ENCODE measurements at regions not wholly inside any gene's neighbourhood (a gene's known extent, or its start where the extent isn't known, plus 50 kb on each side); places are given as distances from the start of the nearest gene placed in this dataset.

DNA sequence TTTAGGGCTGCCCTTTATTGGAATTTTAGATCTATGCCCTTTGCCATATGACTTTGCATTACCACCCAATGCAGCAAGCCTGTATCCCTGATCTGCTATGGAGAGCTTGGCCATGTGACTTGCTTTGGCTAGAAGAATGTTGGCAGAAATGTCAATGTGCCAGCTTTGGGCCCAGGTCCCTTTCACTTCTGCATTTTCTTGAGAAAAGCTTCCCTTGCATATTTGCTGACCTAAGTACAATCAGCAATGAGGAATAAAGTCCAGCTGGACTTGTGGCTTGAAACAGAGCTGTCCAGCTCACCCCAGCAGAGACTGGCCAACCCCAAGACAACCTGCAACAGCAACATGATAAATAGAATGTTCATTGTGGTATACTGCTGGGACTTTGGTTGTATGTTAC is 135.9 kb downstream of the PAH start:
- DNase-seq (ENCODE audit: low spot score in 2 of 2) (no peak), ATAC-seq (replicated peaks; ENCODE audit: extremely low read depth, poor library complexity, severe bottlenecking) (no peak)
- Mint-ChIP-seq H3K9me3 (no peaks in the 10 kb centered on the region), H3K27ac (ENCODE audit: low read depth) (no peak overlapping the region), H3K36me3 (ENCODE audit: insufficient read depth) (no peaks in the 10 kb centered on the region), H3K4me1 (no peaks in the 10 kb centered on the region), H3K4me3 (no peak overlapping the region), H3K27me3 (peaks cover 10% of the 10 kb centered on the region)

DNA sequence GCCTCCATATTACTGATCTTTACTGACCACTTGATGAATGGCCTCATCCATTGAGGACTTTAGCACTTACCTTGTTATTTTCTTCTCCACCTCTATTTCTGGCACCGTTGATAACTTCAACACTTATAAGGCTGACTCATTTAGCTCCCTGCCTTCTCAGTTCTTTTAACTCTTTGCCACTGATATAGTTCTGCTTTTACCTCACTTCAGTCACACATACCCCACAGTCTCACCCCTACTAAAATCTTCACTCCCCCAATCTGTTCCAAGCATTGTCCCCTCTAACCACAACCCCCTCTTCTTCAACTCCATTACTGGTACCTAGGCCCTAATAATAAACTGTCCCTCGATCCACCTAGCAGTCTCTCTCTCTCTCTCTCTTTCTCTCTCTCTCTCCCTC is 141.0 kb downstream of the PAH start:
- Mint-ChIP-seq H3K27me3 (no peaks in the 10 kb centered on the region), H3K36me3 (ENCODE audit: insufficient read depth) (peaks cover 2% of the 10 kb centered on the region), H3K4me3 (no peak overlapping the region), H3K9me3 (no peaks in the 10 kb centered on the region), H3K4me1 (no peaks in the 10 kb centered on the region), H3K27ac (ENCODE audit: low read depth) (no peak overlapping the region)
- DNase-seq (ENCODE audit: low spot score in 2 of 2) (no peak), ATAC-seq (replicated peaks; ENCODE audit: extremely low read depth, poor library complexity, severe bottlenecking) (no peak)

DNA sequence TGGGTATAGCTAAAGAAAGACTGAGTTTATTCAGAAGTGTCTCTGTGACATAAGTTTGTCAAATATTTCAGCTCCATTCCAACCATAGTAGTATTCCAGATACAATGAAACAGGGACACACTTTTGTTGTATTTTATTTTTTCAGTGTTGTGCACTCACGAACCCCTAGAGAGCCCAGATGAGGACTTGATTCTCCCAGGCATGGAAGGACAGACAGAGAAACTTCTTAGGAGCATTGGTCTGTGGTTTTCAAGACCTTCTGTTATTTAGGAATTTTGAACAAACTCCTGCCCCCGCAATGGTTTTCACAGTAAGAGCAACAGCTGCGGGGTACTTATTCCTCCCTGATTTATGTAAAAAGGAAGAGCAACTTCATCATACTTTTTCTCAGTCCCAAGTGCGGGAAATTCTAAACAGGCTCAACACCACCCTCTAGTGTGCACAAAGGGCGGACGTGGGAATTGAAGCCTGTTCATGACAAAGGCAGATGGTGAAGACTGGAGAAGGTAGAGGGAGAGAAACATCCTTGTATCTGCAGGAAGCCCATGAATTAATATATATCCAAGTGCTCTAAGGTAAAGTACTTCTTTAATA is 147.6 kb downstream of the PAH start:
- H3K4me1 Mint-ChIP-seq = no peaks in the 10 kb centered on the region
- DNase-seq (ENCODE audit: low spot score in 2 of 2) (no peak), ATAC-seq (replicated peaks; ENCODE audit: extremely low read depth, poor library complexity, severe bottlenecking) (no peak)
- peaks cover 7% of the 10 kb centered on the region for H3K27me3 Mint-ChIP-seq
- no peak overlapping the region for H3K27ac Mint-ChIP-seq (ENCODE audit: low read depth)
- H3K4me3 Mint-ChIP-seq = no peak overlapping the region
- H3K9me3 Mint-ChIP-seq = no peaks in the 10 kb centered on the region
- peaks cover 2% of the 10 kb centered on the region for H3K36me3 Mint-ChIP-seq (ENCODE audit: insufficient read depth)

DNA sequence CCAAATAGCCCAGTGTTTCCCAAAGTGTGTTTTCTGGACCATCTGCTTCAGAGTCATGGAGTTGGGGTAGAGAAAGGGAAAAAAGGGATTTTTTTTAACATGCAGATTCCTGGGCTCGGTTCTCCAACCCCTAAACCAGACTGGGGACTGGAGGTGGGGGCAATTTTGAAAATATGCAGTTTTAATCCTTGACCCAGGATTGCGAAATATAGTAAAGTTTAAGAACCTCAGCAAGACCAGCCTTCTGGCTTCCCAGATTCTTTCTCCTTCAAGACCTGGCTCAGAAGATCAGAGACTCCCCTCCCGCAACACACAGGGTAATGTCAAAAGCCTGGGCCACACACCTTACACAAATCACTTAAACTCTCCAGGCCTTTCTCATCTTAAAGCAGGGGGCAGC is 150.1 kb downstream of the PAH start:
- ATAC-seq (replicated peaks; ENCODE audit: extremely low read depth, poor library complexity, severe bottlenecking) = no peak
- Mint-ChIP-seq H3K36me3 (ENCODE audit: insufficient read depth) (peaks cover 2% of the 10 kb centered on the region), H3K27me3 (peaks cover 17% of the 10 kb centered on the region), H3K4me1 (no peaks in the 10 kb centered on the region), H3K4me3 (no peak overlapping the region), H3K9me3 (no peaks in the 10 kb centered on the region), H3K27ac (ENCODE audit: low read depth) (no peak overlapping the region)
- DNase-seq (ENCODE audit: low spot score in 2 of 2) = no peak

DNA sequence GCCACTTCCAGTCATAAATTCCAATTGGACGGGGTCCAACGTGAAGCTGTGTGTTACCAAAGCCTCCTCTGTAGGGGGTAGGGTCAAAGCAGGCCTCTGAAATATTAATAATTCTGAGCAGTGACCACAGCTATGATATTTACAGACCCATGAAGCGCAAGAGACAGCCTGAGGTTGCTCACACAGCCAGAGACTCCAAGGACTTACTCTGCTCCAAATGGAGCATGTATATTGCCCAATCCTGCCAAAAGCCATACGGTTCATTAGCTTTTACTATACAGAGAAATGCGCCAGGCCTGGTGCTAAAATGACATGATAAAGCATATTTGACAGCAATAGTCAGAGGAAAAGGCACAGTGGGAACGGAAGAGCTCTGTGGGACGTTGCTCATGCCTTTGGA is 151.3 kb downstream of the PAH start:
- peaks cover 17% of the 10 kb centered on the region for H3K27me3 Mint-ChIP-seq
- DNase-seq (ENCODE audit: low spot score in 2 of 2) = no peak
- no peaks in the 10 kb centered on the region for H3K36me3 Mint-ChIP-seq (ENCODE audit: insufficient read depth)
- H3K9me3 Mint-ChIP-seq = no peaks in the 10 kb centered on the region
- H3K4me1 Mint-ChIP-seq = no peaks in the 10 kb centered on the region
- H3K27ac Mint-ChIP-seq (ENCODE audit: low read depth) = no peak overlapping the region
- no peak overlapping the region for H3K4me3 Mint-ChIP-seq
- no peak for ATAC-seq (replicated peaks; ENCODE audit: extremely low read depth, poor library complexity, severe bottlenecking)

DNA sequence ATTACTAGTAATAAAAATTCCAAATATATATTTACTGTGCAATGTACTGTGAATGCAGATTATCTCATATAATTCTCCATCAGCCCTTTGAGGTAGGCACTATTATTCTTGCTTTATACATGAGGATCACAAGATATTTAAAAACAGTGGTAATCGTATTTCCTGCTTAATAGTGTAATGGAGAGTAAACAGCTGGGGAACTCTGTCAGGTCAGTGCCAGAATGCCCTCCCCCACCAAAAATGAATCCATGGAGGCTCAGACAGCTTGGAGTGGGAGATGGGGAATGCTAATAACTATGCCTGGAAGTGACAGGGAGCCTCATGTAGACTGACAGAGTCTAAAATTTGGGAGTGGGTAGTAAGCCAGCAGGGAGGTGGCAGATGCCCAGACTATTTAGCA is 153.6 kb downstream of the PAH start:
- Mint-ChIP-seq H3K27me3 (peaks cover 9% of the 10 kb centered on the region), H3K27ac (ENCODE audit: low read depth) (no peak overlapping the region), H3K9me3 (no peaks in the 10 kb centered on the region), H3K36me3 (ENCODE audit: insufficient read depth) (no peaks in the 10 kb centered on the region), H3K4me1 (no peaks in the 10 kb centered on the region), H3K4me3 (no peak overlapping the region)
- DNase-seq (ENCODE audit: low spot score in 2 of 2) = no peak
- ATAC-seq (replicated peaks; ENCODE audit: extremely low read depth, poor library complexity, severe bottlenecking) = no peak

DNA sequence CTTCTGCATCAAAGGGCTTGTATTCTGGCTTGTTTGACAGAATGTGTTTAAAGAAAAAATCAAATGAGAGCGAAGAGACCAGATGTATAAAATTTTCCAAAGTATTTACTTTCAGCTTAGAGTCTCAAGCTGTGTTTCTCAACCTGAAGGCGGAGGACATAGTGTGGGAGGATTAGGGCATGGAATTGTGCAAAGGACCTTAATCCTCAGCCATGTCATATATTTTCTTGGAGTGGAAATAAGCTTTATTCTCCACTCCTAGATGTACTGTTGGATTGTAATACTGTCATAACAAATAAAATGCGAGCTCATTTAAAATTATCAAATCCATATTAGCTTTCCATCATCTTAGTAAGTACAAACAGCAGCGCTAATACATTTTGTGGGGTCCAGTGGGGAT is 154.0 kb downstream of the PAH start:
- peaks cover 9% of the 10 kb centered on the region for H3K27me3 Mint-ChIP-seq
- DNase-seq (ENCODE audit: low spot score in 2 of 2) (no peak), ATAC-seq (replicated peaks; ENCODE audit: extremely low read depth, poor library complexity, severe bottlenecking) (no peak)
- no peak overlapping the region for H3K4me3 Mint-ChIP-seq
- H3K36me3 Mint-ChIP-seq (ENCODE audit: insufficient read depth) = no peaks in the 10 kb centered on the region
- H3K27ac Mint-ChIP-seq (ENCODE audit: low read depth) = no peak overlapping the region
- no peaks in the 10 kb centered on the region for H3K9me3 Mint-ChIP-seq
- H3K4me1 Mint-ChIP-seq = no peaks in the 10 kb centered on the region

DNA sequence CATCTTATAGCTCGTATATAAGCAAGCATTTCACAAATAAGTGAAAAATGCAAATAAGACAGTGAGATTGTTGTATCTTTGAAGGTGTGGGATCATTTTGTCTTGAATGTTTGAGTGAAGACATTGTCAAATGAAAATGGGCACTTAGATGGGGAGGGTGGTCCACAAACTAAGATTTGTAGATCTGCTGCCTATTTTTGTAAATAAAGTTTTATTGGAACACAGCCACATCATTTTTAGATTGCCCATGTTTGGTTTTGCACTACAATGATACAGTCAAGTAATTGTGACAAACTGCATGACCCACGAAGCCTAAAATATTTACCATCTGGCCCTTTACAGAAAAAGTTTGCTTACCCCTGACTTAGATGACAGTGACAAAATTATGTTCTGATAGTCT is 156.7 kb downstream of the PAH start:
- Mint-ChIP-seq H3K36me3 (ENCODE audit: insufficient read depth) (no peaks in the 10 kb centered on the region), H3K27me3 (peaks cover 16% of the 10 kb centered on the region), H3K27ac (ENCODE audit: low read depth) (no peak overlapping the region), H3K9me3 (no peaks in the 10 kb centered on the region), H3K4me3 (no peak overlapping the region), H3K4me1 (no peaks in the 10 kb centered on the region)
- DNase-seq (ENCODE audit: low spot score in 2 of 2) = no peak
- no peak for ATAC-seq (replicated peaks; ENCODE audit: extremely low read depth, poor library complexity, severe bottlenecking)

DNA sequence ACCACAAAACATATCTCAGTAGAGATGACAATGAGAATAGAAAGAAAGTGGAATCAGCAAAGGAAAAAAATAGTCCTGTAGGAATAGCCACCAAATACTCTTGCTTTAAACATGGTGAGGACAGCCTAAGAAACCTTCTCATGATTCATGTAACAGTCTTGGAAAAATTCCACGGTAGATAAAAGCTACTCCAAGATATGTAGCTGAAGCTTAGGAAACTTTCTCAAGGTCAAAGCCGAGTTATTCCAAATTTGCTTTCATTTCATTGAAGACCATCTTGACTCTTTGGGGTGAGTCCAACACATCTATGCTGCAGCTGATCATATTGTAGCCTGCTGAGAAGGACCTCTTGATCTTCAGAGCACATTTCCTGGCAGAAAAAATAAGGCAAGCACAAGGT is 157.6 kb downstream of the PAH start:
- H3K4me3 Mint-ChIP-seq = no peak overlapping the region
- H3K27me3 Mint-ChIP-seq = peaks cover 16% of the 10 kb centered on the region
- no peak for ATAC-seq (replicated peaks; ENCODE audit: extremely low read depth, poor library complexity, severe bottlenecking)
- no peaks in the 10 kb centered on the region for H3K4me1 Mint-ChIP-seq
- no peak for DNase-seq (ENCODE audit: low spot score in 2 of 2)
- no peak overlapping the region for H3K27ac Mint-ChIP-seq (ENCODE audit: low read depth)
- H3K36me3 Mint-ChIP-seq (ENCODE audit: insufficient read depth) = no peaks in the 10 kb centered on the region
- no peaks in the 10 kb centered on the region for H3K9me3 Mint-ChIP-seq

DNA sequence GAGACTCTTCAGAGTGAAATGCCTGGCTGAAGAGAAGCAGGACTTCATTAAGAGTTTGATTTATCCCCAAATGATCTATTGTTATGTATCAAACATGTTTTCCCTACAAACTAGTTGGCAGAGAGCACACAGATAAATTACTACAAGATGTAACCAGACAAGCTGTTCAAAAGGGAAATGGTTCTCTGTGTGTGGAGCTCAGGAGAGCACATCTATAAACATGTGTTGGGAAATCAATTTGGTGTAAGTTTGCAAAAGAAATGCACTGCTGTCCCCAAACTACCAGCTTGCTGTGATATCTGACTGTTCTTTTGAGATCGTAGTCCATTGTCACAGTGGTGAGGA is 159.2 kb downstream of the PAH start:
- no peaks in the 10 kb centered on the region for H3K4me1 Mint-ChIP-seq
- no peak for DNase-seq (ENCODE audit: low spot score in 2 of 2)
- no peaks in the 10 kb centered on the region for H3K9me3 Mint-ChIP-seq
- no peaks in the 10 kb centered on the region for H3K36me3 Mint-ChIP-seq (ENCODE audit: insufficient read depth)
- H3K4me3 Mint-ChIP-seq = no peak overlapping the region
- no peak overlapping the region for H3K27ac Mint-ChIP-seq (ENCODE audit: low read depth)
- no peak for ATAC-seq (replicated peaks; ENCODE audit: extremely low read depth, poor library complexity, severe bottlenecking)
- H3K27me3 Mint-ChIP-seq = peaks cover 7% of the 10 kb centered on the region

DNA sequence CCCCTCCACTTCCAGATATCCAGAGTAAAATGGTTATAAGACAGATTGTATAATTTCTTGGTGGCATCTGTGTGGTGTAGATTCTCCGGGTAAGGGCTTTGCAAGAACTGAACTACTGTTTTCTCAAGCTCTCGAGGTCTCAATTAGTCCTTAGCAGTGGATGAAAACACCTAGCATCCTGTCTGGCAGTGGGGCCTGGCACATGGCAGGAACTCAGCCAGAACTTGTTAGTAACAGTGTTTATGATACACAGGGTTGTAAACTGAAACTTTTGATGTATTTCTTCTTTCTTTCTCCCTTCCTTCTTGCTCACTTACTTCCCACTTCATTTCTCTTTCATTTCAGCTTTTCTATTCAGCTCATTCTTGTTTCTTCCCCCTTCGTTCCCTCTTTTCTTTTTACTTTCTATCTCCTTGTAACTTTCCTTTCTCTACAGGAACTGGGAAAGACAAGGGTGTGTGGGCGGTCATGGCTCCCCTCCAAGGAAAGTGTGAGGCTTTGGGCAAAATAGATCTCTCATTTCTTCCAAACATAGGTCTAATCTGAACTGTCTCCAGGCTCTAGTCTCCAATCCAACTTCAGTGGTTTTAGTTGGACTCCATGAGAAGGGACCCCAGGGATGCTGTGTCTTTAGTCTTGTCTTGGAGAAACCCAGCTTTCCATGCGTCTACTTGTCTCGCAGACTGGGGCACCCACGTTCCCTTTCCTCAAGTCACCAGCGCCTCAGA is 159.7 kb downstream of the PAH start:
- Mint-ChIP-seq H3K36me3 (ENCODE audit: insufficient read depth) (no peaks in the 10 kb centered on the region), H3K4me1 (no peaks in the 10 kb centered on the region), H3K27me3 (peaks cover 7% of the 10 kb centered on the region), H3K9me3 (no peaks in the 10 kb centered on the region), H3K27ac (ENCODE audit: low read depth) (no peak overlapping the region), H3K4me3 (no peak overlapping the region)
- no peak for ATAC-seq (replicated peaks; ENCODE audit: extremely low read depth, poor library complexity, severe bottlenecking)
- DNase-seq (ENCODE audit: low spot score in 2 of 2) = no peak

DNA sequence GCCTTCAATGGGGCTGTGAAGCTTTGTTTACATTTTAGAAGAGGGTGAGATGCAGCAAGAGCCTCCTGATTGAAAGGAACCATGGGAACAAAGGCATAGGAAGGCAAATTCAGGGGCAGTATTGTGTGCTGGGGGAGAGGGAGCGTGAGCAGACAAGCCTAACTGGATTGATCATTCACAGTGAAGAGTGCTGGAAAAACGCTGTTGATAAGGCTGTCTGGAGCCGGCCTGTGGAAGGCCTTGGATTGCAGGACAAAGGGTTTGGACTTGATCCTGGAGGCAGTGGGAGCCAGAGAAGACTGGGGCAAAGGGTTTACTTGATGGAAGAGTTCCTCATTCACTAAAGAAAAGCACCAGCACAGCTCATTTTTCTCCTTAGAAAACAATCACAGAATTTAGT is 160.5 kb downstream of the PAH start:
- Mint-ChIP-seq H3K4me3 (no peak overlapping the region), H3K36me3 (ENCODE audit: insufficient read depth) (no peaks in the 10 kb centered on the region), H3K27me3 (peaks cover 7% of the 10 kb centered on the region), H3K4me1 (no peaks in the 10 kb centered on the region), H3K27ac (ENCODE audit: low read depth) (no peak overlapping the region), H3K9me3 (no peaks in the 10 kb centered on the region)
- no peak for ATAC-seq (replicated peaks; ENCODE audit: extremely low read depth, poor library complexity, severe bottlenecking)
- DNase-seq (ENCODE audit: low spot score in 2 of 2) = no peak

DNA sequence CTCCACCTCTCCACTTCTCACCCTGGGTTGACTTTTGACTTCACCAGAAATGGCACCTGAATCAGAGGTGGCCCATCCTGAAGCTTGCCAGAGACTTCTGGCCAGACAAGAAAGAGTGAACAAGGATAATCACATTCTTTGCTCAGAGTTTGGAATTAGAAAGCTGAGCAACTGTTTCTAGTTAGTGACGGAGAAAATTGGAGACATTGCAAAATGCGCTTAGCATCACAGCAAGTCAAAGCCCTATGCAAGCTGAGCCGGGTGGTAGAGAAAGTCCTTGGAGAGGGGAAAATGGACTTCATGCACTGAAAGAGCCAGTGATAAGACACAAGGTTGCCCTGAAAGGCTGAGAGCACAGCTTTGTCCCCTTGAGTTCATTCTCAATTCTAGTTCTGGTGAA is 161.8 kb downstream of the PAH start:
- Mint-ChIP-seq H3K4me1 (no peaks in the 10 kb centered on the region), H3K36me3 (ENCODE audit: insufficient read depth) (no peaks in the 10 kb centered on the region), H3K27me3 (peaks cover 7% of the 10 kb centered on the region), H3K9me3 (no peaks in the 10 kb centered on the region), H3K27ac (ENCODE audit: low read depth) (no peak overlapping the region), H3K4me3 (no peak overlapping the region)
- DNase-seq (ENCODE audit: low spot score in 2 of 2) (no peak), ATAC-seq (replicated peaks; ENCODE audit: extremely low read depth, poor library complexity, severe bottlenecking) (no peak)

All from central memory CD8-positive, alpha-beta T cell (primary cell).